SU-DHL-6 (cell line): ENCODE measurements at regions not wholly inside any gene's neighbourhood (a gene's known extent, or its start where the extent isn't known, plus 50 kb on each side); places are given as distances from the start of the nearest gene placed in this dataset.

Experiments used
- CTCF ChIP-seq: fragments of 200-600 bp; sonication (generic); IDR thresholded peaks from one replicate; pipeline ENCODE4 v1.5.1; 2017; ENCODE audit warnings: antibody characterized with exemption, mild to moderate bottlenecking, low read length, moderate library complexity; ENCODE audit not compliant: insufficient read depth, poor library complexity, severe bottlenecking
- EZH2phosphoT487 ChIP-seq: fragments of 200-600 bp; sonication (generic), shearing (Covaris generic); conservative IDR thresholded peaks from 2 replicates; pipeline ENCODE4 v1.6.1; 2018; ENCODE audit warnings: mild to moderate bottlenecking, antibody characterized with exemption, low read length, moderate library complexity, mixed read lengths

- TF ChIP-seq CTCF, result no peak
- TF ChIP-seq EZH2phosphoT487, result no peak
These were observed 332.6 kb upstream of the NCKAP5 start for GRCh38 chr2:133900909-133901308.
